GM12875 (cell line): ENCODE measurements at regions not wholly inside any gene's neighbourhood (a gene's known extent, or its start where the extent isn't known, plus 50 kb on each side); places are given as distances from the start of the nearest gene placed in this dataset.

Experiments
- H3K4me3 ChIP-seq: one replicate; pipeline ENCODE4 v1.5.1; 2011; ENCODE audit warnings: low read depth, low read length, control low read depth
- CTCF ChIP-seq: IDR thresholded peaks from 2 replicates; pipeline ENCODE4 v1.5.1; 2011; ENCODE audit warnings: low read depth, mild to moderate bottlenecking, control low read depth, inconsistent platforms, low read length, moderate library complexity, borderline replicate concordance; ENCODE audit not compliant: insufficient read depth

GRCh38 chr13:34879851-34880250 is 62.2 kb upstream of the NBEA start:
- TF ChIP-seq CTCF, result no peak
- H3K4me3 ChIP-seq, result no peak overlapping the region

GRCh38 chr13:34881494-34881893 is 60.6 kb upstream of the NBEA start:
- no peak overlapping the region for H3K4me3 ChIP-seq
- TF ChIP-seq CTCF, result no peak

GRCh38 chr13:34883396-34883795 is 58.7 kb upstream of the NBEA start:
- no peak for TF ChIP-seq CTCF
- H3K4me3 ChIP-seq, result no peak overlapping the region

GRCh38 chr13:34884366-34884765 is 57.7 kb upstream of the NBEA start:
- no peak for TF ChIP-seq CTCF
- no peak overlapping the region for H3K4me3 ChIP-seq

GRCh38 chr13:34886121-34886875 is 55.8 kb upstream of the NBEA start:
- TF ChIP-seq CTCF, result no peak
- H3K4me3 ChIP-seq, result no peak overlapping the region

- TF ChIP-seq CTCF, result no peak
- no peak overlapping the region for H3K4me3 ChIP-seq
These were observed 55.1 kb upstream of the NBEA start for GRCh38 chr13:34886987-34887386.
